ENCODE measurements at regions not wholly inside any gene's neighbourhood (a gene's known extent, or its start where the extent isn't known, plus 50 kb on each side); places are given as distances from the start of the nearest gene placed in this dataset.

DNA sequence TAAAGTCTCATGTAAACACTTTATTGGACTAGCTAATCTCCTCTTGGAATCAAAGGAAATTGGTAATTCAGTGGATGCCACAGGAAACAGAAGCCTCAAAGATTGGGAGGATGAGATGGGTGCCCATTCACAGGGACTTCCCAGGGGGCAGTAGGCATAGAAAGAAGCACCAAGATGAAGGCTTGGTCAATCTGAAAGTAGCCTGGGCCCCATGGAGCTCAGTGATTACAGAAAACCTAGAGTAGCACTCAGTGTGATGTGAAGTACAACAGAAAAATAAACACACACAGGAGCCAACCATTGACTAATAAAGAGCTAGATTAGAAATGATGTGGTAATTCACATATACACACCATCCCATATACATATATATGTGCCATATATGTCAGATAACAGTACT, 560.6 kb downstream of the TBC1D4 start:
- TF ChIP-seq, protein P1, sequence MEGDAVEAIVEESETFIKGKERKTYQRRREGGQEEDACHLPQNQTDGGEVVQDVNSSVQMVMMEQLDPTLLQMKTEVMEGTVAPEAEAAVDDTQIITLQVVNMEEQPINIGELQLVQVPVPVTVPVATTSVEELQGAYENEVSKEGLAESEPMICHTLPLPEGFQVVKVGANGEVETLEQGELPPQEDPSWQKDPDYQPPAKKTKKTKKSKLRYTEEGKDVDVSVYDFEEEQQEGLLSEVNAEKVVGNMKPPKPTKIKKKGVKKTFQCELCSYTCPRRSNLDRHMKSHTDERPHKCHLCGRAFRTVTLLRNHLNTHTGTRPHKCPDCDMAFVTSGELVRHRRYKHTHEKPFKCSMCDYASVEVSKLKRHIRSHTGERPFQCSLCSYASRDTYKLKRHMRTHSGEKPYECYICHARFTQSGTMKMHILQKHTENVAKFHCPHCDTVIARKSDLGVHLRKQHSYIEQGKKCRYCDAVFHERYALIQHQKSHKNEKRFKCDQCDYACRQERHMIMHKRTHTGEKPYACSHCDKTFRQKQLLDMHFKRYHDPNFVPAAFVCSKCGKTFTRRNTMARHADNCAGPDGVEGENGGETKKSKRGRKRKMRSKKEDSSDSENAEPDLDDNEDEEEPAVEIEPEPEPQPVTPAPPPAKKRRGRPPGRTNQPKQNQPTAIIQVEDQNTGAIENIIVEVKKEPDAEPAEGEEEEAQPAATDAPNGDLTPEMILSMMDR (IDR thresholded peaks at IDR 0.05), result no peak
- TF ChIP-seq POLR2A (IDR thresholded peaks at IDR 0.05; ENCODE audit: low read depth), result no peak
